OCI-LY1 (cell line): ENCODE measurements at regions not wholly inside any gene's neighbourhood (a gene's known extent, or its start where the extent isn't known, plus 50 kb on each side); places are given as distances from the start of the nearest gene placed in this dataset.
"Not testable (repeated sequence)": the region's sequence is repeated elsewhere in the genome, so short reads cannot be mapped to it uniquely, and the experiment has no call there.

Source experiments
- EZH2 ChIP-seq: fragments of 200-600 bp; sonication (generic), shearing (Covaris generic); IDR thresholded peaks from 2 replicates; pipeline ENCODE4 v1.8.0; 2017; ENCODE audit warnings: borderline replicate concordance, mixed run types, mild to moderate bottlenecking, antibody characterized with exemption, low read length, moderate library complexity, mixed read lengths
- TF ChIP-seq, protein P1 (sequence below): fragments of 200-600 bp; sonication (generic), shearing (Covaris generic); IDR thresholded peaks from 2 replicates; pipeline ENCODE4 v1.5.1; 2017; ENCODE audit warnings: mild to moderate bottlenecking, antibody characterized with exemption, low read length, moderate library complexity, mixed read lengths

DNA sequence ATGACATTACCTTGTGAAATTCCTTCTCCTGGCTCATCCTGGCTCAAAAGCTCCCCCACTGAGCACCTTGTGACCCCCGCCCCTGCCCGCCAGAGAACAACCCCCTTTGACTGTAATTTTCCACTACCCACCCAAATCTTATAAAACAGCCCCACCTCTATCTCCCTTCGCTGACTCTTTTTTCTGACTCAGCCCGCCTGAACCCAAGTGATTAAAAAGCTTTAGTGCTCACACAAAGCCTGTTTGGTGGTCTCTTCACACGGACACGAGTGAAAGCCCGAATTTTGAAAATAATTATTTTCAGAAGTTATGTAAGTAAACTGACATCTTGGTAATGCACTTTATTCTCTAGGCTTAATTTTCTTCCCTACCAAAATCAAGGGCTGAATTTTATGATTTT lies 1305.9 kb upstream of the NRXN1 start:
- TF ChIP-seq, protein P1, sequence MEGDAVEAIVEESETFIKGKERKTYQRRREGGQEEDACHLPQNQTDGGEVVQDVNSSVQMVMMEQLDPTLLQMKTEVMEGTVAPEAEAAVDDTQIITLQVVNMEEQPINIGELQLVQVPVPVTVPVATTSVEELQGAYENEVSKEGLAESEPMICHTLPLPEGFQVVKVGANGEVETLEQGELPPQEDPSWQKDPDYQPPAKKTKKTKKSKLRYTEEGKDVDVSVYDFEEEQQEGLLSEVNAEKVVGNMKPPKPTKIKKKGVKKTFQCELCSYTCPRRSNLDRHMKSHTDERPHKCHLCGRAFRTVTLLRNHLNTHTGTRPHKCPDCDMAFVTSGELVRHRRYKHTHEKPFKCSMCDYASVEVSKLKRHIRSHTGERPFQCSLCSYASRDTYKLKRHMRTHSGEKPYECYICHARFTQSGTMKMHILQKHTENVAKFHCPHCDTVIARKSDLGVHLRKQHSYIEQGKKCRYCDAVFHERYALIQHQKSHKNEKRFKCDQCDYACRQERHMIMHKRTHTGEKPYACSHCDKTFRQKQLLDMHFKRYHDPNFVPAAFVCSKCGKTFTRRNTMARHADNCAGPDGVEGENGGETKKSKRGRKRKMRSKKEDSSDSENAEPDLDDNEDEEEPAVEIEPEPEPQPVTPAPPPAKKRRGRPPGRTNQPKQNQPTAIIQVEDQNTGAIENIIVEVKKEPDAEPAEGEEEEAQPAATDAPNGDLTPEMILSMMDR: not testable (repeated sequence)
- not testable (repeated sequence) for TF ChIP-seq EZH2
